GM18873 (cell line): ENCODE measurements at regions not wholly inside any gene's neighbourhood (a gene's known extent, or its start where the extent isn't known, plus 50 kb on each side); places are given as distances from the start of the nearest gene placed in this dataset.
"Not testable (repeated sequence)": the region's sequence is repeated elsewhere in the genome, so short reads cannot be mapped to it uniquely, and the experiment has no call there.

Experiments
- ATAC-seq: cut with Tn5 transposase; IDR thresholded peaks from one replicate; pipeline ENCODE4 v1.9.1; 2021; ENCODE audit warnings: mild to moderate bottlenecking, moderate library complexity, moderate number of reproducible peaks; ENCODE audit not compliant: unreplicated experiment, low FRiP score

DNA sequence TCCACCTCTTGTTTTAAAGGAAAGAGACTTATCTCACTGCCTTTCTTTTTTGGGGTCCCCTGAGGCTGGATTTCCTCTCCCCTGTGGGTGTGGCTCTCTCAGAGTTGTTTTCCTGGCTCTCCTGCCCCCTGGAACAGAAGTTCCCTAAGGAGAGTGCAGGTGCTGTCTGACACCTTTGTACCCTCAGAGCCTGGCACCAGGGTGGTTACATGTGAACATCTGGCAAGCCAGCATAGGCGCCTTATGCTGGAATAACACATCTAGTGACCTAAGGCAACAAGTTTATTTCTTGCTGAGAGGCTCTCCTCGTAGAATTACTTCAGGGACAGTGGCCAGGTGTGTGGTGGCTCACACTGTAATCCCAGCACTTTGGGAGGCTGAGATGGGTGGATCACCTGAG lies 172.9 kb upstream of the PTCH1 start:
- no peak for ATAC-seq

DNA sequence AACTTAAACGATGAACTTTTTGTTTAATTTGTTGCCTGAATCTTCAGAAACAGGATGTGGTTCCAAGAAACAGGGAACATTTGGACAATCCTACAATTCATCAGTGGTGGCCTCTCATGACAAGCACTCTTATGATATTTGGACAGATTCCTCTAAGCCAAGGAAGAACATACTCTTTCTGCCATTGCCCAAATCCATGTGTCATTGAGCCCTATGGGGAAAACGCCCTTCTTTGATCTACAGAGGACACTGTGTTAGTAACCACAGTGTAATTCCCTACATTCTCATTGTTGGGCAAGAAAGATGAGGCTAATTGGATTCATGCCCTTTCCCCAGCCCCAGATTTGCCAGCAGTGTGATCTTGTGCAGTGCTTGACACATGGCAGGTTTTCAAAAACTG lies 167.7 kb upstream of the PTCH1 start:
- ATAC-seq = no peak

DNA sequence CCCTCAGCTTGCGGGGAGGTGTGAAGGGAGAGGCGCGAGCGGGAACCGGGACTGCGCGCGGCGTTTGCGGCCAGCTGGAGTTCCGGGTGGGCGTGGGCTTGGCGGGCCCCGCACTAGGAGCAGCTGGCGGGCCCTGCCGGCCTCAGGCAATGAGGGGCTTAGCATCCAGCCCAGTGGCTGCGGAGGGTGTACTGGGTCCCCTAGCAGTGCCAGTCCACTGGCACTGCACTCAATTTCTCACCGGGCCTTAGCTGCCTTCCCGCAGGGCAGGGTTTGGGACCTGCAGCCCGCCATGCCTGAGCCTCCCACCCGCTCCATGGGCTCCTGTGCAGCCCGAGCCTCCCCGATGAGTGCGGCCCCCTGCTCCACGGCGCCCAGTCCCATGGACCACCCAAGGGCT lies 163.5 kb upstream of the PTCH1 start:
- ATAC-seq = not testable (repeated sequence)

DNA sequence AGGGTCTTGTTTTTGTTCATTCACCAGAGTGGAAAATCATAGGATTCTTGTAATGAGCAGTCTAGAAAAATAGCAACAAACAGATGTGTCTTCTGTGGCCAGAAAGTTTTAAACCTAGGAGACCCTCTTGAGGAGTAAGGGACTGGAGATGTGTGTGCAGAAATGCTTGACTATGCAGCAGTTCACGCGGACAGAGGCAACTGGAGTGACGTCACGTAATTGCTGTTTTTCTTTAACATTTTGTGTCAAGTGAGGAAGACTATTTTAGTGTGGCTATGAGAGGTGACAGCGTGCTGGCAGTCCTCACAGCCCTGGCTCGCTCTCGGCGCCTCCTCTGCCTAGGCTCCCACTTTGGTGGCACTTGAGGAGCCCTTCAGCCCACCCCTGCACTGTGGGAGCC lies 163.1 kb upstream of the PTCH1 start:
- ATAC-seq = no peak

GRCh38 chr9:95678759-95679158 lies 162.0 kb upstream of the PTCH1 start:
- no peak for ATAC-seq

DNA sequence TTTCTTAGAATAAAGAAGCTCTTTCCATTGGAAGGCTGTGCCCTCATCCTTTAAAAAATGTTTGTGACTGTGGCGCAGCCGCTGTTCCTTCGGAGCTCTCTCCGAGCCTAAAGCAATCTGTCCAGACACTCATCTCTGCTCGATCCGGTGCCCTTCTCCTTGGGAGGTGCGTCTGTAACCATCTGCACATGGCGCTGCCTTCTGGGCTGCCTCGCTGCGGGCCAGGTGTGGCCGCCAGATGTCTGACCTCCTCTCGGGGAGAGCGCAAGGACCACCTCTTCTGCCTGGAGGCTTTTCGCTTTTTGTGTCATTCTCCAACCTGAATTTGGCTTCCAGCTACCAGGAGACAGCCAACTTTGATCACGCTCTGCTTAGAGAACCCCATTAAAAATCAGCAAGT lies 153.4 kb upstream of the PTCH1 start:
- no peak for ATAC-seq

DNA sequence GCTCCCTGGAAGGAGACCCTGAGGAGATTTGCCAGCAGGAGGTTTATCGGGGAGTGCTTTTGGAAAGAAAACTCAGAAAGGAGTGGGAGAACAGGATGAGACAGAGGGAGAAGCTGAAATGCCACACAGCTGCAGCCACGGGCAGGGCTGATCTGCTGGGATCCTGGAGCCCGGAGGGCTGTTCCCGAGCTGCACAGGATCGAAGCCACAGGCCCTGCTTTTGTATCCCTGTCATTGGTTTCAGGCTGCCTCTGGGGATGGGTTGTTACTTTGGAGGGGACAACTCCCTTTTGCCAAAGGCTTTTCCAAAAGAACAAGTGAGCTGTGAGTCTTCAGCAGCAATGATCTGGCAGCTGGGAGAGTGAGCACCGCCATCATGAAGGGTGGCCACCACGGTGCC lies 152.5 kb upstream of the PTCH1 start:
- ATAC-seq = no peak

DNA sequence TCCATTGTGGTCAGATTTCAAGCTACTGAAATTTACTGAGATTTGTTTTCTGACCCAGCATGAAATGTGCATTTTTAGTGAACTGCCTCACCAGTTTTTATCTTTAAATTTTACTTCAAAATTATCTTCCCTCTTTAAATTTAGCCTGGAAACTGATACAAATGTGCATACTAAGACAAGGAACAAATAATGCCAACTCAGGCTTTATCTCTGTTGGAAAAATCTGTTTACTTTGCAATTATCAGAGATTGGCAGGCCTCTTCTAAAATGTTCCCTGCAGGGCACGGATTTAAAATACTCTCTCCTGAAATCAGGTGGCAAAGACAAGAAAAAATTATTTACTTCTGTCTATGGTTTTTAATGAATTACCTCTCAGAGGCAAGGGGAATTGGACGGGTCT lies 151.0 kb upstream of the PTCH1 start:
- ATAC-seq = no peak

DNA sequence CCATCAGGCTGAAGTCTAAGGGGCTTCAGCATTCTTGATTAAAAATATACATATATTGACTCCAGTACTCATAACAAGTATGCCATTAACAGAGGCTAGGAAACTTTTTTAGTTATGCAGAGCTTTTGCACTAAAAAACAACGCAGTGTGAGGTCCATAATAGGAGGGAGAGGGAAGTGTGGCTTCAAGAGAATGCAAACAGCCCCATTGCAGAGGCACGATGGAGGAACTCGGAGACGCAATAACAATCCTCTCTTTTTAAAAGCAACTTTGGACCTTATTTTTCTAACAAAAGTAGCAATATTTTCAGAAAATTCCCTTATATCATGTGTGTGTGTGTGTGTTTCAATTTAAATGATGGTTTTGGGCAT lies 150.0 kb upstream of the PTCH1 start:
- no peak for ATAC-seq

GRCh38 chr9:95666096-95666784 lies 149.5 kb upstream of the PTCH1 start:
- ATAC-seq = no peak

GRCh38 chr9:95653246-95653645 lies 136.5 kb upstream of the PTCH1 start:
- ATAC-seq = no peak

- no peak for ATAC-seq
Observed at GRCh38 chr9:95650720-95651119, 133.9 kb upstream of the PTCH1 start.

- ATAC-seq = no peak
Observed at GRCh38 chr9:95649801-95650213, 133.0 kb upstream of the PTCH1 start.

- ATAC-seq = no peak
Observed at GRCh38 chr9:95648225-95648624, 131.5 kb upstream of the PTCH1 start.

DNA sequence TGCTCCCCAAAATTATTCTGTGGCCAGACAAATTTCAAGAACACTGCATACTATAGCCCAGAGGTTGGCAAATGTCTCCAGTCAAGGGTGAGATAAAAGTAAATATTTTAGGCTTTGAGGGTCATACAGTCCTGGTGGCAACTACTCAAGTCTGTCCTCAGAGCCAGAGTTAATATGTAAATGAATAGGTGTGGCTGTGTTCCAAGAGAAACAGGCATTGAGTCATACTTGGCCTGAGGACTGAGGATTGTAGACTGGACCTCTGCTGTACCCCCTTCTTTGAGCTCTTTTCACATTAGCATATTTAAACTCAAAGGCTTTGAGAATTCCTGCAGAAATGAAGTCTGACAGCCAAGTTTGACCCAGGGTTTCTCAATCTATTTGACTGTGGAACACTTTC lies 129.2 kb upstream of the PTCH1 start:
- no peak for ATAC-seq

DNA sequence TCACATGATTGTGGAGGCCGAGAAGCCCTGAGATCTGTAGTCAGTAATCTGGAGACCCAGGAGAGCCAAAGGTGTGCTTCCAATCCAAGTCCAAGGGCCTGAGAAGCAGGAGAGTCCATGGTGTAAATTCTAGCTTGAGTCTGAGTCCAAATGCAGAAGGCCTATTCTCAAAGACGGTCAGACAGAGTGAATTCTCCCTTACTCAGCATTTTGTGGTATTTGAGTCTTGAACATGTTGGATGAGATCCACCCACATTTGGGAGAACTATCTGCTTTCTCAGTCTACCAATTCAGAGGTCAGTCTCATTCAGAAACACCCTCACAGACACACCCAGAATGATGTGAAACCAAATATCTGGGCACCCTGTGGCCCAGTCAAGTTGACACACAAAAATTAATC lies 128.8 kb upstream of the PTCH1 start:
- ATAC-seq = no peak

GRCh38 chr9:95644377-95644776 lies 127.6 kb upstream of the PTCH1 start:
- ATAC-seq = no peak

- ATAC-seq = no peak
Observed at GRCh38 chr9:95643619-95644018, 126.8 kb upstream of the PTCH1 start.

DNA sequence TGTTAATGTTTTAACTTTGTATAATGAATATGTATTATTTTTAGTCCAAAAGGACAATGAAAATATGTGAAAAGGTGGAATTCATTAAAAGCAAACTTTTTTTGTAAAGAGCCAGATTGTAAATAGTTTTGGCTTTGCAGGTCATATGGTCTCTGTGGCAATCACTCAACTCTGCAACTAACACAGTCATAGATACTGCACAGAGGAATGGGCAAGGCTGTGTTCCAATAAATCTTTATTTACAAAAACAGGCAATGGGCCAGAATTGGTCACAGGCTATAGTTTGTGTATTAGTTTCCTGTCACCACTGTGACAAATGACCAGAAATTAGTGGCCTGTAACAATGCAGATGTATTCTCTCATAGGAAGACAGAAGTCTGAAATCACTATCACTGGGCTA lies 125.4 kb upstream of the PTCH1 start:
- ATAC-seq = no peak

DNA sequence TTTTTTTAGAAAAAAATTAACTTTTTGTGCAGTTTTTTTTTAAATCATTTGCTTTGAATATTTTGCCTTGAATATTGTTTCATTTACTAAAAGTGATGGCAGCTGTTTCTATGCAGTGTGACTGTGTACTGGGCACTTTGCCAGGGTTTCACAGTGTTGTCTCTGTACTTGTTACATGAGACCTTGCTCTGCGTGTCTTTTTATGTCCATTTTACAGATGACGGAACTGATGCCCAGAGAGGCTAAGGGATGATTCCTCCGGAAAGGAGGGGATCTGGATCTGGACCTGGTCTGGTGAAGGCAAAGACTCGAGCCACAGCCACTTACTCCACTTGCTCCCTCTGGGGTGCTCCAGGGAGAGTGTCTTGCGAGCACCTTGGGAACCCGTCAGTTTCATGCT lies 124.8 kb upstream of the PTCH1 start:
- no peak for ATAC-seq

- ATAC-seq = no peak
Observed at GRCh38 chr9:95640336-95640735, 123.6 kb upstream of the PTCH1 start.

DNA sequence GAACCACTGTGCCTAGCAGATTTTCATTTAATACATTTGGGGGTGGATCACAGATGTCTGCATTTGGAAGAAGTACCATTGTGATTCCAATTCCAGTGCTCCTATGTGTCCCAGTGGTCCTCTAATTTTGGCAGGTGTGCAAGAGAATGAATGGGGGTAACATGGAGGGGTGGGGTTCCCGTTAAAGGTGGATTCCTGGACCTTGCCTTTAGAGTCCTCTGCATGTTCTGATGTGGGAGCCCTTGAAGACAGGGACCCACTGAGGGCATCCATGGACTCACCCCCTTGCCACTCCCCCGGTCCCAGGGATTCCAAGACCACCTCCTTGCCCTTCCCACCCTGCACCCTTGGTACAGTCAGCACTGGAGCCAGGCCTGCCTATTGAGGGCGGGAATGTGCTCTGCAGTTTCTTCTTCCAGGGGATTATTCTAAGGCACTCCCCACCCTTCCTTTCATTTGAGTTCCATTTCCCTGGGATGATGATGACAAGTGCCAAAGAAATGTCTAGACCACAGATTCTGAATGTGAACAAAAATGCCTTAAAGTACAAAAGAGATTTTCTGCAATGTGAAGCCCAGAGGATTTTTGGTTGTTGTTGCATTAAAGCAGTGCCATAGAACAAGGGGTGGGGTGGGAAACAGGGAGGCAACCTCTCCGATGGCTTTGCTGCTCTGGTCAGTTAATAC lies 119.4 kb upstream of the PTCH1 start:
- no peak for ATAC-seq
